HG03575 (cell line): ENCODE measurements at regions not wholly inside any gene's neighbourhood (a gene's known extent, or its start where the extent isn't known, plus 50 kb on each side); places are given as distances from the start of the nearest gene placed in this dataset.
"Not testable (repeated sequence)": the region's sequence is repeated elsewhere in the genome, so short reads cannot be mapped to it uniquely, and the experiment has no call there.

Experiments
- ATAC-seq: cut with Tn5 transposase; IDR thresholded peaks from one replicate; pipeline ENCODE4 v1.9.1; 2021; ENCODE audit not compliant: unreplicated experiment, insufficient number of reproducible peaks, low FRiP score; ENCODE audit errors: extremely low read depth

DNA sequence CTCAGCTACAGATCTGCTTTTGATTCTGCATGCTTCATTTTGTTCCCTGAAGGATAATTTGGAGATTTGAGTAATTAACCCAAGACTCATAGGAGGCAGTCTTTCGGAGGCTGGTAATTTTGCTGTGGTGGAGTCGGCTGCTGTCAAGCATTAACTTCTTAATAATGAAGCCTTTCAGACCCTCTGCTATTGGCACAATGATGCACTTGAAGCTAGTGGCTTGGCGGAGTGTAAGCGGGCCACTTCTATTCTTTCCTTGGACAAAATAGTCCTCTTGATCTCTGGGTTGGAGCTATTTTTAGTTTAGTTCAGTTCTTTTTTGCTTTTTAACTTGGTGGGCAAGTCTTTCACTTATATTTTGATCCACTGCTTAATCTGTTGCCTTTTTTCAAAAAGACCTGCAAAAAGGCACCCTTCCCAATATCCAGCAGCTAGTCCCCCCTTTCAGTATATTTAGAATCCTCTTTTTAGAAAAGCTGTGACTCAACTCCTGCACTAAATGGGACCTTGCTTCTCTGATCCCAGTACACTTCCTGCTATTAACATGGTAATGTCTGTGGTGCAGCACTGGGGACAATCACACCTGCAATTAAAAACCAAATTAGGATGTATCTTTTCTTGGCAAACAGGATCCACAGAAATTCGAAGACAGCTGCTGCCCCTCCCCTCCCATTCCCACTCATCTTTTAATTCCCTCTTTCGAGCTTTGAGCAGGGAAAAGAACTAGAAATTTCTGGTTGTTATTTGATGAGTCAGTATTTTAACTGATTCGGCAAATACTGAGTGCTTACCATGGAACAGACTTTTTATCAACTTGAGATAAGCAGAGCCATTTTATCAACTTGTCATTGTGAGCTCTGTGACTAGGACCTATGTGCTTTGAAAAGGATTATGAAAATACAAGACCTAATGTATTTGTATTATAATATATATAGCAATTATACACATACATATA lies 169.4 kb upstream of the ANKRD55 start:
- no peak for ATAC-seq

DNA sequence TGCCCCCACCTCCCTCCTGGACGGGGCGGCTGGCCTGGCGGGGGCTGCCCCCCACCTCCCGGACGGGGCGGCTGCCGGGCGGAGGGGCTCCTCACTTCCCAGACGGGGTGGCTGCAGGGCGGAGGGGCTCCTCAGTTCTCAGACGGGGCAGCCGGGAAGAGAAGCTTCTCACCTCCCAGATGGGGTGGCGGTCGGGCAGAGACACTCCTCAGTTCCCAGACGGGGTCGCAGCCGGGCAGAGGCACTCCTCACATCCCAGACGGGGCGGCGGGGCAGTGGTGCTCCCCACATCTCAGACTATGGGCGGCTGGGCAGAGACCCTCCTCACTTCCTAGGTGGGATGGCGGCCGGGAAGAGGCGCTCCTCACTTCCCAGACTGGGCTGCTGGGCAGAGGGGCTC lies 164.7 kb upstream of the ANKRD55 start:
- not testable (repeated sequence) for ATAC-seq

DNA sequence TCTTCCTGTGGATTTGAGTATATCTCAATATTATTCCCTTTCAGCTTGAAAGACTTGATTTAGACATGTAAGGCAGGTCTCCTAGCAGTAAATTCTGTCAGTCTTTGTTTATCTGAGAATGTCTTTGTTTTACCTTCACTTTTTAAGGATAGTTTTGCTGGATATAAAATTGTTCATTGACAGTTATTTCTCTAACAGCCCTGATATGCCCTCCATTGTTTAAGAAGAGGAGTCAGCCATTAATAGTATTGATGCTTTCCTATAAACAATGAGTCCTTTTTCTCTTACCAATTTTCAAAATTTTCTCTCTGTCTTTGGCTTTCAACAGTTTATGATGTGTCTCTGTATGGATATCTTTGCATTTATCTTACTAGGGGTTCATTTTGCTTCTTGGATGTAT lies 163.5 kb upstream of the ANKRD55 start:
- no peak for ATAC-seq

DNA sequence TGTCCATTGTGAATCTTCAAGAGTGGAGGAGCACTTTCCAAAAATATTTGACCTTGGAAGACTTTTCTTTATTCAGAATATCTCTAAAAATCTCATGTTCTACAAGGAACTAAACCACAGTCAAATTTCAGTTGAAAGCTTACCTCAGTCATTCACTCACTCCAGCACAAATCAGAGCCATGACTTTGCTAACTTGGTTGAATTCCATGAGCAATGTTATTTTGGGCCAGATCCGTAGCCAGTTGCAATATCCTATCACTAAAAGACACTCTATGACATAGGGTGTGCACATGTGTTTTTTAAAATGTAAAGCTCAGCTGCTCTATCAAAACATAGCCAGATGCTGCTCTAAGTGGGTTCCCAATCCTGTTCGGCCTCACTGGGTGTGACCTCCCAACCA lies 156.1 kb upstream of the ANKRD55 start:
- ATAC-seq, result no peak

DNA sequence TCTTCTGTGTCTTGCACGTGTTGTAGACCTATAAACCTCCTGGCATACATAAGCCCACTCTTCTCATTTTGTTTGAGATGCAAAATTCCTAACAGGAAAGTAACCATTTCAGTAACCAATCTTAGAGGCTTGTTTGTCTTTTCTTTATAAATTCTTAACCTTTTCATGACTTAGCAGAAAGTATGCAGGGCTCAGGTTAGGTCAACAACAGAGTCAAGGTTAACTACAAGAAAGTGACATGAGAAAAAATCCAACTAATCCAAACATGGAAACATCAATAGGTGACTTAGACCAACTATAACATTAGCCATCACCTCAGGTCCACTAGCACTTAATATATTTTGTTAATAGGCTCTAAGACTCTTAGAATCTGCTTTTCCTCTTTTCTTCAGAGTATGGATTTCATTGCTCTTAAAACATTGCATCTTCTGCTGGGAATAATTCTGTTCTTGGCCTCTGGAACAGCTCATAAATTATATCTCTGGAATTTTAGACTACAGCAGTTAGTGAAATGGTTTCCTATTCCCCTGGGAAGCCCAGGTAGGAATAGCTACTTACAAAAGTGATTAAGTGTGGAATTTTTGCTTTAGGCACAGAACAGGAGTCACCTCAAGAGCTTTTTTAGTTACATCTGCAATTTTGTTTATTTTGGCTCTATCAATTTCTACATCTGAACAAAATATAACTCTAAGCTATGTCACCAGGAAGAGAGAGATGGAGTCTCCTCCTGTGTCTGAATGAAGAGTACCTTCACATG lies 155.3 kb upstream of the ANKRD55 start:
- ATAC-seq, result no peak

DNA sequence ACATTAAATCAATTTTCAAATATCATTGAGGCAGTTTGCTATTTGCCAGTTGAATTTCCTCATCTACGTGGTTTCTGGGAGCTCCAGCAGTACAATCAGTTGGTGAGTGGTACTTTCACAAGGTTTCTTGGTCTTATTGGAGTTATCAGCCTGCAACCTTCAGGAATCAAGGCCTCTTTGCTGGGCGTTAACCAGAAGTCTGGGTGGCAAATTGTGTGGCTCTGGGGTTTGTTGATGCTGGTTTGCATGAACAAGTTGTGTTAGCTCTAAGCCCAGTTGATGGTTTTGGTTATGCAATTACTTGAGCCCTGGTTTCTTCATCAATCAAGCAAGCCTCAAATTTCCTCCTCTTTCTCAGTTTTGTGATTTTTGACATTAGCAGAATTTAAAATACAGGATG lies 152.9 kb upstream of the ANKRD55 start:
- no peak for ATAC-seq

DNA sequence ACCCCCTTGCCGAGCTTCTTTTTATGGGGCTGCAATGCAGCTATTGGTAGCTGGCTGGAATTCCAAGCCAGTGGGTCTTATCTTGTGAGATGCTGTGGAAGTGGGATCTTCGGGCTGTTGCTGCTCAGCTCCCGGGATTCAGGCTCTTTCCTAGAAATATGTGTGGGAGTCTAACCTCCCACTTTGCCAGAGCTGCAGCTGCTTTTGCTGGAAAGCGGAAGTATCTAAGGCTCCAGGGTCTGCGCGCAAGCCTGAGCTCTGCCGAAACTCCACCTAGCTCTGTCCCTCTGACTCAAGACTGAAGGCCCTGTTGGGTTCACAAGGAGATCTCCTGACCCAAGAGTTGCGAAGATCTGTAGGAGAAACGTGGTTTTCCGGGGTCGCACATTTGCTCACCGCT lies 151.1 kb upstream of the ANKRD55 start:
- ATAC-seq, result no peak

DNA sequence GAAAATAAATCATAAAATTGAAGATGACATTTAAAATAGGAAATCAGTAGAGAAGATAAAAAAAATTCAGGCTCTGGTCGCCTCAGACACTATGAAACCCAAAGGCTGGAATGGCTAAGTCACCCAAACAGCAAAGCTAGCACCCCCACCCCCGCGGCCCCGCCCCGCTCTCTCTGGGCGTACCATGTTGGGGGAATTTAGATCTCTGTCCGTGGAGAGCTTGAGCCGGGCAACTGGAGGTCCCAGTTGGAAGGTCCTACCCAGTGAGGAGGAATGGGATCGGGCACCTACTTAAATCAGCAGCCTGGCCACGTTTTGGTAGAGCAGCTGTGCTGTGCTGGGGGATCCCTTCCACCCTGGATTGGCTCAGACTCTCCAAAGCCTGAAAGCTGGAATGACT lies 150.6 kb upstream of the ANKRD55 start:
- no peak for ATAC-seq

DNA sequence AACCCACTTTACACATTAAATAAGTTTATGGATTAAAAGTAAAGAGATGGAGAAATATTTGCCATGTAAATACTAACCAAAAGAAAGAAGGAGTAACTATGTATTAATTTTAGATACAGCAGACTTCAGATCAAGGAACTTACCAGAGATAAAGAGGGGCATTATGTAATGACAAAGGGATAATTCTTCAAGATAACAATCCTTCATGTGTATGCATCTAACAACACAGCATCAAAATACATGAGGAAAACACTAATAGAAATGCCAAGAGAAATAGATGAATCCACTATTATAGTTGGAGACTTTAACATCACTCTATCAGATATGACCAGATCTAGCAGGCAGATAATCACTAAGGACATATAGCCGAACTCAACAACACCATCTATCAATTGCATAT lies 149.8 kb upstream of the ANKRD55 start:
- no peak for ATAC-seq

DNA sequence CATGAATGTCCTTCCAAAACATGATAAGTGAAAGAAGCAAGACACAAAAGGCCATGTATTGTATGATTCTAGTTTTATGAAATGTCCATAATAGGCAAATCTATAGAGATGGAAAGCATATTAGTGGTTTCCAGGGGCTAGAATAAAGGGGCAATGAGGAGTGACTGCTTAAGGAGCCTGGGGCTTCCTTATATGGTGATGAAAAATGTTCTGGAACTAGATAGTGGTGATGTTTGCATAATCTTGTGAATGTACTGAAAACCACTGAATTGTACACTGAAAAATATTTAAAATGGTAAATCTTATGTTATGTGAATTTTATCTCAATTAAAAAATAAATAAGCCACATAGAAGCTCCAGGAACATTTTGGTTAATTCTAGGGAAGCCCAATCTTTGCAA lies 144.4 kb upstream of the ANKRD55 start:
- no peak for ATAC-seq

DNA sequence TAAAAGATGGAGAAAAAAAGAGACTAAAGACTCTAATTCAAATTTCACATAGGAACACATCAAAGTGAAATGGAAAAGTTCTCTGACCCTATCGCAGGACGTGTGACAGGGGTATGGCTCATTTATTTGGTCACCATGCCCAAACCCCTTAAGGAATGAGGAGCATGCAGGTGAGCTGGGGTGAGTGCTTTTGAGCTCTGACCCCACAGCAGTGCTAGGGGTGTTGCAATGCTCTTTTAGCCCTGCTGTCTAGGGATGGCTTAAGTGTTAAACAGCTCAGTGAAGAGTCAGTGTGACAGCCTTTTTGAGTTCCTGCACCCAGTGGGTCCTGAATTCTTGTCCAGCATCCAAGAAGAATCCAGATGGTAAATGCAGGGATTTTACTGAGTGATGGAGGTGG lies 143.0 kb upstream of the ANKRD55 start:
- no peak for ATAC-seq

DNA sequence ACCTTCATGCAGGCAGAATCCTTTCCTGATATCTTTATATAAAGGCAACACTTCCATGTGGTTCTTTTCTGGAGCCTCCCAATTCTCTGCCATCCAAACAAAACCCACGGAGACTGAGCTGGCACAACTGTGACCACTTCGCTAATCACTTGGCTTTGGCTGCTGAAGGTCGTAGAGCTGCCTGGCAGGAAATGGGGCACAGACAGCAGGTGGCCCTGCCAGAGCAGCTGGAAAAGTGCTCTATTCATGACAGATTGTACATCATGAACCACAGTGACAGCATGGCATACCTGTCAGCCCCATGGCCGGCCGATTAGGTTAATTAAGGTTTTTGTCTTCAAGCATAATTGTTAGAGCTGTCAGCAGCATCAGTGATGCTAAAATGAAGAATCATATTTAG lies 141.9 kb upstream of the ANKRD55 start:
- ATAC-seq, result no peak

DNA sequence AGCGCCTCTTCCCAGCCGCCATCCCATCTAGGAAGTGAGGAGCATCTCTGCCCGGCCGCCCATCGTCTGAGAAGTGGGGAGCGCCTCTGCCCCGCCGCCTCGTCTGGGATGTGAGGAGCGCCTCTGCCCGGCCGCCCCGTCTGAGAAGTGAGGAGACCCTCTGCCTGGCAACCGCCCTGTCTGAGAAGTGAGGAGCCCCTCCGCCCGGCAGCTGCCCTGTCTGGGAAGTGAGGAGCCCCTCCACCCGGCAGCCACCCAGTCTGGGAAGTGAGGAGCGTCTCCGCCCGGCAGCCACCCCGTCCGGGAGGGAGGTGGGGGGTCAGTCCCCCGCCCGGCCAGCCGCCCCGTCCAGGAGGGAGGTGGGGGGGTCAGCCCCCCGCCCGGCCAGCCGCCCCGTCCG lies 139.4 kb upstream of the ANKRD55 start:
- not testable (repeated sequence) for ATAC-seq

DNA sequence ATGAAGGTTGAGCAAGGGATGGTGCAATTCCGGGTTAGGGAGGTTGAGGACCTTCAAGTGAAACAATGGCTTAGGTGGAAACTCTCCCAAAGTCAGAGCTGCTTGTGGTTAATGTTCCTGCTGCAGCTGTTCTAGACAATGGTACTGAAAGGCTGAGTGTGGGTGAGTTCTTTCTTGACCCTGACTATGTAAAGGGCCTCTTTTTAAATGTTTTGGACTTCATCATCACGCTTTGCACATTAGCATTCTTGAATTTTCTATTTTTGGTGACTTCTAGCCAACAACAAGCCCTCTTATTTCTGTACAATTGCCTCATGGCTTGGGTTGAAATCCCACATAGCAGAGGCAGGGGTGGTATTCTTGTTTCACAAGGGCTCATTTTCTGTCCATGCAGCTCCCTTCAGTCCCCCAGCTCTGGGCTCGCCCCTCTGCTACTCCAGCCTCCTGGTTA lies 136.3 kb upstream of the ANKRD55 start:
- ATAC-seq, result no peak

DNA sequence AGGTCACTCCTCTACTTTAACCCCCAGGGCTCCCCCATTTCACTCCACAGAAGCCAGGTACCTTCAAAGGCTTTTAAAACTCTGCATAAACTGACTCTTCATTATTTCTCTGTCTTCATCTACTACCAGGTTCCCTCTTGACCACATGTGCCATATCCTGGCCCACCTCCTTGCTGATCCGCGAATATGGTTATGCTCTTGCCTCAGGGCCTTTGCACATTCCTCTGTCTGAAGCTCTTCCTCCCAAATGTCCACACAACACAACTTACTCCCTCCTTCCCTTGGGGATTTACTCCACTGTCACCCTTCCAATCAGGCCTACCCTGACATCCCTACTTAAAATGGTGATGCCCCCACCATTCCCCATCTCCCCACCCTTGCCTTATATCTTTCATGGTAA lies 134.6 kb upstream of the ANKRD55 start:
- no peak for ATAC-seq

DNA sequence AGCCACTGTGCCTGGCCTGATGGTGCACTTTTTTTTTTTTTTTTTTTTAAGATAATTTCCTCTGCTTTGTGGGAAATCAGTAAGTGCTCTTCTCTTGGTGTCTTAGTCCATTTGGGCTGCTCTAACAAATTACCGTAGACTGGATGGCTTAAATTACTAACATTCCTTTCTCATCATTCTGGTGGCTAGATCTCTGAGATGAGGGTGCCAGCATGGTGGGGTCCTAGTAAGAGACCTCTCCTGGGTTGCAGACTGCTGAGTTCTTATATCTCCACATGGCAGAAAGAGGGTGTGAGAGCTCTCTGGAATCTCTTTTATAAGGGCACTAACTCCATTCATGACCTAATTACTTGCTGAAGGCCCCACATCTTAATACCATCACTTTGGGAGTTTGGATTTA lies 133.9 kb upstream of the ANKRD55 start:
- ATAC-seq, result no peak

DNA sequence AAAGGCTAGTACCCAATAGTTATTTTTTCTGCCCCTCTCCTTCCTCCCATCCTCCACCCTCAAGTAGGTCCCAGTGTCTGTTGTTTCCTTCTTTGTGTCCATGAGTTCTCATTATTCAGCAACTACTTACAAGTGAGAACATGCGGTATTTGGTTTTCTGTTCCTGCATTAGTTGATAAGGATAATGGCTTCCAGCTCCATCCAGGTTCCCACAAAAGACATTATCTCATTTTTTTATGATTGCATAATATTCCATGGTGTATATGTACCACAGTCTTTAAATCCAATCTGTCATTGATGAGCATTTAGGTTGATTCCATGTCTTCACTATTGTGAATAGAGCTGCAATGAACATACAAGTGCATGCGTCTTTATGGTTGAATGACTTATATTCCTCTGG lies 128.3 kb upstream of the ANKRD55 start:
- no peak for ATAC-seq

DNA sequence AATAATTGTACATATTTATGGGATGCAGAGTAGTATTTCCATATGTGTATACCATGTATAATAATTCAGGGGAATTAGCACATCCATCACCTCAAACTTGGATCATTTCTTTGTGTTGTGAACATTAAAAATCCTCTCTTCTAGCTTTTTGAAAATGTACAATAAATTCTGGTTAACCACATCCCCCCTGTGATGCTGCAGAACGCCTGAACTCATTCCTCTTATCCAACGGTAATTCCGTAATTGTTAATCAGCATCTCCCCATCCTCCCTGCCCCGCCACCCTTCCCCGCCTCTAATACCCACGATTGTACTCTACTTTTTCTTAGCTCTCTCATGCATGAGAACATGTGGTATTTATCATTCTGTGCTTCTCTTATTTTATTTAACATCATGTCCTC lies 127.7 kb upstream of the ANKRD55 start:
- no peak for ATAC-seq

DNA sequence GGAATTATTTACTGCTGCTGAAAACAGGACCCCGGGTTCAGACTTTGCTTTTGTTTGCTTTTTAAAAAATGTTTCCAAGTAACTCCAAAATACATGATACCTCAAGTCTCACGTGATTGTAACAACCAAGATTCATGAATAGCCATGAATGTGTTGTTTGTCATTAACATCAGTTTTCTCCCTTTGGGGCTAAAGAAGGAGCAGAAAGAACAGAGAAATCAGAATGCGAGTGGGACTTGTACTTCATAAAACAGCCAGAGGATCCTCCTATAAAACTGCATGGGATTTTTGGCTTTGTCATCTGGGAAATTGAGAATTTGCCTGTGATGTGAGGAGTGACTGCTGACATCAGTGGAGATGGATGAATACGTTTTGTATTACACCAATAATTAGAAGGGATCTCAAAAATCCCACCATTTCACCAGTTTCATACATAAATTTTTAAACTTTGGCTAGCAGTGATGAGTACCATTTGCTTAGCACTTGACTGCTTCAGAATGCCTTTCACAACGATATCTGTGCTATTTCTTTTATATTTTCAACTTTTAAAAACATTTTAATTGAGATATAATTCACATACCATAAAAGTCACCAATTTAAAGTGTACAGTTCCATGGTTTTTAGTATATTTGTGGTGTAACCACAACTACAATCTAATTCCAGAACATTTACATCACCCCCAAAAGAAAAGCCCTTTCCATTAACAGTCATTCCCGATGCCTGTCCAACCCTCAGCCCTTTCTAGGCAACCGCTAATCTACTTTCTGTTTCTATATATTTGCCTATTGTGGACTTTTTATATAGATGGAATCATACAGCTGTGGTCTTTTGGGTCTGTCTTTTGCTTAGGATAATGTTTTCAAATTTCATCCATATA lies 126.9 kb upstream of the ANKRD55 start:
- no peak for ATAC-seq
